HL-60 (cell line): ENCODE measurements at regions not wholly inside any gene's neighbourhood (a gene's known extent, or its start where the extent isn't known, plus 50 kb on each side); places are given as distances from the start of the nearest gene placed in this dataset.

Source experiments
- DNase-seq, 2 experiments: peaks; one replicate each; pipeline ENCODE4 v3.0.0-alpha.2; 2010 to 2020; ENCODE audit warnings: low read depth in 1 of 2, low spot score in 1 of 2
- H3K27ac ChIP-seq: fragments of 250-450 bp; sonication (Bioruptor Pico); replicated peaks from 2 replicates; pipeline ENCODE4 v1.5.1; 2020; ENCODE audit warnings: mild to moderate bottlenecking, moderate library complexity
- H3K27me3 ChIP-seq: fragments of 250-450 bp; sonication (Bioruptor Pico); 2 replicates; pipeline ENCODE4 v1.5.1; 2021; ENCODE audit warnings: mild to moderate bottlenecking, moderate library complexity; ENCODE audit not compliant: insufficient read depth, poor library complexity, severe bottlenecking
- H3K4me3 ChIP-seq: replicated peaks from 2 replicates; pipeline ENCODE4 v1.5.1; 2011; ENCODE audit warnings: mild to moderate bottlenecking, control low read depth, low read length; ENCODE audit not compliant: insufficient read depth
- GABPA ChIP-seq: IDR thresholded peaks from 2 replicates; pipeline ENCODE4 v1.6.1; 2012; ENCODE audit warnings: low read depth
- POLR2AphosphoS5 ChIP-seq: IDR thresholded peaks from 2 replicates; pipeline ENCODE4 v1.6.1; 2012; ENCODE audit warnings: low read depth
- SPI1 ChIP-seq: IDR thresholded peaks from 2 replicates; pipeline ENCODE4 v1.6.1; 2012; ENCODE audit warnings: low read depth, mild to moderate bottlenecking, borderline replicate concordance
- TF ChIP-seq, protein P1 (sequence below): IDR thresholded peaks from one replicate; pipeline ENCODE4 v1.5.1; 2011; ENCODE audit warnings: low read length, control low read depth, inconsistent platforms; ENCODE audit not compliant: insufficient read depth
- TF ChIP-seq, protein P2 (sequence below): IDR thresholded peaks from 2 replicates; pipeline ENCODE4 v1.6.1; 2012; ENCODE audit warnings: low read depth; ENCODE audit not compliant: insufficient replicate concordance

DNA sequence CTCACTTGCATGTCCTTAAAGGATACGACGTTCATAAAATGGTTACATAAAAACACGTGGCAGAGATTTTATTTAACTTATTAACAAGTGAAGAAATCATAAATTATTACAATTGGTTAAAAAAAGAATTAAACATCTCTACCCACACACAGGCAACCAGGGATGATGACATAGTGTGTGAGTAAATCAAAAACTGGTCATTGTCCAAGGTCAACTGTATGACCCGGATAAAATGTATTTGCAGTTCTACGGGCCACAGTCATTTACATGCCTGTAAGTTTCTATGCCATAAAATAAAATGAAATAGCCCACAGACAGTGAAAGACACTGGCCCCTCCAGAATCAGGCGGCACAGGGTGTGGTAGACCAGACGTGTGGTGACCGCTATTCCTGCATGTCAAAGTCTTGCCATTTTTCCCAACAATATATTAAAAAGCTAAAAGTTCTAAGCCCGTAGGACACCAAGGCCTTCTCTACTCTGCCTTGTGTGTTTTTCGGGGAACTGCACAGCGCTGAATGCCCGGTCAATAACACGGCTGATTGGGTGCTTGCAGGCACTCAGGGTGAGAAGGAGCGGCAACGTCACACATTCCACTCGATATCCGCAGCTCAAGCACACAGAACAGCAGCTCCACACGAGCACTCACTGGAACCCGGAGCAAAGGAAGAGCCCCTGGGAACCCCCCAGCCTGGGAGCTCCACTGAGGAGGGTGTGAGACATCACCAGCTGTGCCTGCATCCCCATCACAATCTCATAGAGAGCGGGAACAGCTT, 143.3 kb upstream of the PPP2R2D start:
- Histone ChIP-seq H3K27me3 (no peaks in the 10 kb centered on the region), H3K27ac (no peak overlapping the region), H3K4me3 (no peak overlapping the region)
- TF ChIP-seq, protein P1, sequence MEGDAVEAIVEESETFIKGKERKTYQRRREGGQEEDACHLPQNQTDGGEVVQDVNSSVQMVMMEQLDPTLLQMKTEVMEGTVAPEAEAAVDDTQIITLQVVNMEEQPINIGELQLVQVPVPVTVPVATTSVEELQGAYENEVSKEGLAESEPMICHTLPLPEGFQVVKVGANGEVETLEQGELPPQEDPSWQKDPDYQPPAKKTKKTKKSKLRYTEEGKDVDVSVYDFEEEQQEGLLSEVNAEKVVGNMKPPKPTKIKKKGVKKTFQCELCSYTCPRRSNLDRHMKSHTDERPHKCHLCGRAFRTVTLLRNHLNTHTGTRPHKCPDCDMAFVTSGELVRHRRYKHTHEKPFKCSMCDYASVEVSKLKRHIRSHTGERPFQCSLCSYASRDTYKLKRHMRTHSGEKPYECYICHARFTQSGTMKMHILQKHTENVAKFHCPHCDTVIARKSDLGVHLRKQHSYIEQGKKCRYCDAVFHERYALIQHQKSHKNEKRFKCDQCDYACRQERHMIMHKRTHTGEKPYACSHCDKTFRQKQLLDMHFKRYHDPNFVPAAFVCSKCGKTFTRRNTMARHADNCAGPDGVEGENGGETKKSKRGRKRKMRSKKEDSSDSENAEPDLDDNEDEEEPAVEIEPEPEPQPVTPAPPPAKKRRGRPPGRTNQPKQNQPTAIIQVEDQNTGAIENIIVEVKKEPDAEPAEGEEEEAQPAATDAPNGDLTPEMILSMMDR = no peak
- TF ChIP-seq POLR2AphosphoS5 = no peak
- TF ChIP-seq, protein P2, sequence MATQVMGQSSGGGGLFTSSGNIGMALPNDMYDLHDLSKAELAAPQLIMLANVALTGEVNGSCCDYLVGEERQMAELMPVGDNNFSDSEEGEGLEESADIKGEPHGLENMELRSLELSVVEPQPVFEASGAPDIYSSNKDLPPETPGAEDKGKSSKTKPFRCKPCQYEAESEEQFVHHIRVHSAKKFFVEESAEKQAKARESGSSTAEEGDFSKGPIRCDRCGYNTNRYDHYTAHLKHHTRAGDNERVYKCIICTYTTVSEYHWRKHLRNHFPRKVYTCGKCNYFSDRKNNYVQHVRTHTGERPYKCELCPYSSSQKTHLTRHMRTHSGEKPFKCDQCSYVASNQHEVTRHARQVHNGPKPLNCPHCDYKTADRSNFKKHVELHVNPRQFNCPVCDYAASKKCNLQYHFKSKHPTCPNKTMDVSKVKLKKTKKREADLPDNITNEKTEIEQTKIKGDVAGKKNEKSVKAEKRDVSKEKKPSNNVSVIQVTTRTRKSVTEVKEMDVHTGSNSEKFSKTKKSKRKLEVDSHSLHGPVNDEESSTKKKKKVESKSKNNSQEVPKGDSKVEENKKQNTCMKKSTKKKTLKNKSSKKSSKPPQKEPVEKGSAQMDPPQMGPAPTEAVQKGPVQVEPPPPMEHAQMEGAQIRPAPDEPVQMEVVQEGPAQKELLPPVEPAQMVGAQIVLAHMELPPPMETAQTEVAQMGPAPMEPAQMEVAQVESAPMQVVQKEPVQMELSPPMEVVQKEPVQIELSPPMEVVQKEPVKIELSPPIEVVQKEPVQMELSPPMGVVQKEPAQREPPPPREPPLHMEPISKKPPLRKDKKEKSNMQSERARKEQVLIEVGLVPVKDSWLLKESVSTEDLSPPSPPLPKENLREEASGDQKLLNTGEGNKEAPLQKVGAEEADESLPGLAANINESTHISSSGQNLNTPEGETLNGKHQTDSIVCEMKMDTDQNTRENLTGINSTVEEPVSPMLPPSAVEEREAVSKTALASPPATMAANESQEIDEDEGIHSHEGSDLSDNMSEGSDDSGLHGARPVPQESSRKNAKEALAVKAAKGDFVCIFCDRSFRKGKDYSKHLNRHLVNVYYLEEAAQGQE = no peak
- no peak for TF ChIP-seq SPI1
- no peak for TF ChIP-seq GABPA
- no peak for DNase-seq

GRCh38 chr10:131758062-131758938, 142.5 kb upstream of the PPP2R2D start:
- Histone ChIP-seq H3K27ac (no peak overlapping the region), H3K4me3 (no peak overlapping the region), H3K27me3 (no peaks in the 10 kb centered on the region)
- no peak for TF ChIP-seq POLR2AphosphoS5
- TF ChIP-seq GABPA = no peak
- TF ChIP-seq SPI1 = no peak
- TF ChIP-seq, protein P1 = no peak
- TF ChIP-seq, protein P2 = no peak
- DNase-seq = no peak

- no peak overlapping the region for H3K4me3 ChIP-seq
- no peak for DNase-seq
- H3K27ac ChIP-seq = no peak overlapping the region
- TF ChIP-seq, protein P1 = no peak
- TF ChIP-seq POLR2AphosphoS5 (no peak), SPI1 (no peak), GABPA (no peak)
- TF ChIP-seq, protein P2 = no peak
- no peaks in the 10 kb centered on the region for H3K27me3 ChIP-seq
Measured at GRCh38 chr10:131758939-131759301, 141.9 kb upstream of the PPP2R2D start.
